Small intestine (tissue), 7 donors: ENCODE measurements at regions not wholly inside any gene's neighbourhood (a gene's known extent, or its start where the extent isn't known, plus 50 kb on each side); places are given as distances from the start of the nearest gene placed in this dataset.

Source experiments
- DNase-seq, 2 donors: peaks; one replicate each; pipeline versions ENCODE4 v3.0.0 to v3.0.0-alpha.2; 2013
- FAIRE-seq: peaks from 2 replicates; lab custom pipeline; 2012; peaks lifted over from hg19 to GRCh38; lab: Jason Lieb, UNC
- H3K27ac ChIP-seq, 3 donors: one replicate each; pipeline ENCODE4 v1.5.1; 2013; ENCODE audit warnings: low read length in 2 of 3, mild to moderate bottlenecking in 2 of 3, control low read depth in 1 of 3, inconsistent platforms in 1 of 3, low read depth in 1 of 3, moderate library complexity in 1 of 3
- H3K27me3 ChIP-seq, 3 donors: one replicate each; pipeline ENCODE4 v1.6.1; 2013; ENCODE audit warnings: low read length in 3 of 3, inconsistent platforms in 1 of 3; ENCODE audit not compliant: control insufficient read depth in 3 of 3, insufficient read depth in 3 of 3
- H3K36me3 ChIP-seq, 3 donors: one replicate each; pipeline ENCODE4 v1.6.1; 2013; ENCODE audit warnings: low read length in 3 of 3, inconsistent platforms in 1 of 3, low read depth in 1 of 3, mild to moderate bottlenecking in 1 of 3, moderate library complexity in 1 of 3; ENCODE audit not compliant: control insufficient read depth in 3 of 3, insufficient read depth in 2 of 3
- H3K4me1 ChIP-seq, 3 donors: one replicate each; pipeline ENCODE4 v1.6.1; 2013; ENCODE audit warnings: low read length in 2 of 3, inconsistent platforms in 1 of 3, low read depth in 1 of 3, mild to moderate bottlenecking in 1 of 3, moderate library complexity in 1 of 3; ENCODE audit not compliant: control insufficient read depth in 3 of 3, insufficient read depth in 2 of 3
- H3K4me3 ChIP-seq, 3 donors: one replicate each; pipeline ENCODE4 v1.5.1; 2013; ENCODE audit warnings: low read length in 3 of 3, control low read depth in 1 of 3, inconsistent platforms in 1 of 3, low read depth in 1 of 3, mild to moderate bottlenecking in 1 of 3, moderate library complexity in 1 of 3
- H3K9me3 ChIP-seq, 2 donors: one replicate each; pipeline ENCODE4 v1.6.1; 2013; ENCODE audit warnings: low read depth in 1 of 2, low read length in 1 of 2; ENCODE audit not compliant: control insufficient read depth in 2 of 2, insufficient read depth in 1 of 2
- WGBS, 3 donors: extraction: QIAGEN DNeasy Blood & Tissue Kit; methylation state at CpG; one replicate each; pipeline ENCODE4 v1.1.7; 2013; 5-methylcytosine and 5-hydroxymethylcytosine counted together
- donor health status: healthy with polysubstance abuse.
- donor health status: control.
- donor health status: control.
- donor health status: Bipolar disorder and iron deficiency.
- donor health status: healthy.

DNA sequence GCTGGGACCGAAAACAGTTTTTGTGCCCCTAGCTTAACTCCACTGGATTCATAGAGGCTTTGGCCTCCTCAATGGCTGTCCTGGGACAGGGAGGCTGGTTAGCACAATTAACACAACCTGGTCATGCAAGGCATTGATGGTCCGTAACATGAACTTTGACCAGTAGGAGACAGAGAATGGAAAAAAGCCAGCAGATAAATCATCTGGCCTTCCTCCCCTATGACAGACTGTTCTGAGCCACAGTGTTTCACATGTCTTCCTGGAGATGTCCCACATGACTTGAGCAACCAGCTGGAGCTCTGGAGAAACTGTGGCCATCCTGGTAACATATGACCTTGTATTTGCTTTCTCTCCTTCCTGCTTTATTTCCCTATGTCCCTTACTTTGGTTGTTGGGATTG, 244.2 kb downstream of the UQCRFS1 start:
- 59 to 78% (median 66%) methylated on average over 2 of the region's 2 CpGs for WGBS, 3 donors
- no peak for FAIRE-seq

DNA sequence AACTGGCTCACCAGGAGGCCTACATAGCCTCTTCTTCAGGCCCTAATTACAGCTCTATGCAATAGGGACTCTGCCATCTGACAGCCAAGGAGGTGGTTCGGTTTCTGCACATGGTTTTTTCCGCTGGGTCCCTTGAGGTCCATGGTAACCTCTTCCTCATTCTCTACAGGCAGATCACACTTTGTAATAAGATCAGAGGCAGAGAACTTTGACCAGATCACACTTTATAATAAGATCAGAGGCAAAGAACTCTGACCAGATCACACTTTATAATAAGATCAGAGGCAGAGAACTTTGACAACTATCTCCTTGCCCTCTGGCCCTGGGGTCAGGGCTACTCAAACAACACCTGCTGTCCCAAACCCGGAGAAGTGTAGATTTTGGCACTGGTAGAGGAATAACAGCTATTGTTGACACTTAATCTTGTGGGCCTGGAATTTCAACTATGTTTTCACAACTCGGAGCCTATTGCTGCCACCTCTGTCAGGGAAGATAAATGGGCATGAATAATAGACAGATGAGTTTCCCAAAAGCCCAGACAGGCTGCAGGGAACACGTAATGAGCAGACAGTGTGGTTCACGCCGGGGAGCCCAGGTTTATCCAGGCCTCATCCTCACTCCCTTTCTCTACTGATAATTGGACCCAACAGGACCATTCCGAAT, 246.1 kb downstream of the UQCRFS1 start:
- H3K4me3 ChIP-seq, result no peak overlapping the region
- no peaks in the 10 kb centered on the region for H3K36me3 ChIP-seq
- H3K27me3 ChIP-seq, result peaks cover 0 to 2% (median 0%) of the 10 kb centered on the region in 3 donors
- 49 to 62% (median 51%) methylated on average over 8 of the region's 8 CpGs for WGBS, 3 donors
- no peak overlapping the region for H3K27ac ChIP-seq
- no peaks in the 10 kb centered on the region for H3K9me3 ChIP-seq
- H3K4me1 ChIP-seq, result no peaks in the 10 kb centered on the region
- no peak for FAIRE-seq
- DNase-seq, result no peak

More for the DNA sequence above, 244.2 kb downstream of the UQCRFS1 start:
- no peak for DNase-seq
- peaks cover 0 to 2% (median 0%) of the 10 kb centered on the region in 3 donors for H3K27me3 ChIP-seq
- H3K9me3 ChIP-seq, result no peaks in the 10 kb centered on the region
- H3K4me3 ChIP-seq, result no peak overlapping the region
- no peaks in the 10 kb centered on the region for H3K4me1 ChIP-seq
- H3K36me3 ChIP-seq, result no peaks in the 10 kb centered on the region
- no peak overlapping the region for H3K27ac ChIP-seq

DNA sequence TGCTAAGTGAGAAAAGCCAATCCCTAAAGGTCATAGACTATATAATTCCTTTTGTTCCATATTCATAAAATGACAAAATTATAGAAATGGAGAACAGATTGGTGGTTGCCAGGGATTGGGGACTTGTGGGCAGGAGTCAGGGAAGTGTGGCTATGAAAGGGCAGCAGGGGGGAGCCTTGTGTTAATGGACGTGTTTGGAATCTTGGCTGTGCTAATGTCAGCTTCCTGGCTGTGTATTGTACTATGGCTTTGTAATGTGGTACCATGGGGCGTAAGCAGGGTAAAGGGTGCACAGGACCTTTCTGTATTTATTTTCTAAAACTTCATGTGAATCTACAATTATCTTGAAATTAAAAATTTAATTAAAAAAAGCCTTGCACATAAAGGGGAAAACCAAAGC, 248.5 kb downstream of the UQCRFS1 start:
- Histone ChIP-seq H3K27ac (no peak overlapping the region), H3K27me3 (no peaks in the 10 kb centered on the region), H3K4me3 (no peak overlapping the region), H3K36me3 (no peaks in the 10 kb centered on the region), H3K4me1 (no peaks in the 10 kb centered on the region), H3K9me3 (no peaks in the 10 kb centered on the region)
- DNase-seq, result no peak
- FAIRE-seq, result no peak
- WGBS, 3 donors, result 74 to 88% (median 74%) methylated on average over 2 of the region's 2 CpGs

DNA sequence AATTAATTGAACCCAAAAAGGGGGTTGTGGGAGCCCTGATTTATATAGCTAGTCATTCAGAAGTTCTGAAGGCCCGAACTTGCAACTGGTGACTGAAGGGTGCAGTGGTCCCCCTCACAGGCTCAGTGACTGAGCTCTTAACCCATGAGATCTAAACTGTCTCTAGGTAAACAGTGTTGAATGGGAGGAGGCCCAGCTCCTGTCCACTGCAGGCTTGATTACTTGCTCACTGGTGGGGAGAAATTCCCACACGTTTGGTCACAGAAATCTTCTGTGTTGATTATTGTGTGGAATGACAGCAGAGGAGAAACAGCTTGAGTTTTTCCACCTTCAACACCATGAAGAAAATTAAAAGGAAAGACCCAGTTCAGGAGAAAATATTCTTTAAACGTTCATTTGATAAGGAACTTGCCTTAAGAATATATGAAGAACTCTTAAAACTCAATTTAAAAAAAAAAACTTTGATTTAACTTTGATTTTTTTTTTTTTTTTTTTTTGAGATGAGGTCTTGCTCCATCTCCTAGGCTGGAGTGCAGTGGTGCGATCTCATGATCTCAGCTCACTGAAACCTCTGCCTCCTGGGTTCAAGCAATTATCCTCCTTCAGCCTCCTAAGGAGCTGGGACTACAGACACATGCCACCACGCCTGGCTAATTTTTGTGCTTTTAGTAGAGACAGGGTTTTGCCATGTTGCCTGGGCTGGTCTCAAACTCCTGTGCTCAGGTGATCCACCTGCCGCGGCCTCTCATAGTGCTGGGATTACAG, 249.3 kb downstream of the UQCRFS1 start:
- Histone ChIP-seq H3K27me3 (no peaks in the 10 kb centered on the region), H3K4me3 (no peak overlapping the region), H3K27ac (no peak overlapping the region), H3K9me3 (no peaks in the 10 kb centered on the region), H3K36me3 (no peaks in the 10 kb centered on the region), H3K4me1 (no peaks in the 10 kb centered on the region)
- 76 to 87% (median 80%) methylated on average over 7 of the region's 7 CpGs for WGBS, 3 donors
- no peak for FAIRE-seq
- DNase-seq, result no peak

DNA sequence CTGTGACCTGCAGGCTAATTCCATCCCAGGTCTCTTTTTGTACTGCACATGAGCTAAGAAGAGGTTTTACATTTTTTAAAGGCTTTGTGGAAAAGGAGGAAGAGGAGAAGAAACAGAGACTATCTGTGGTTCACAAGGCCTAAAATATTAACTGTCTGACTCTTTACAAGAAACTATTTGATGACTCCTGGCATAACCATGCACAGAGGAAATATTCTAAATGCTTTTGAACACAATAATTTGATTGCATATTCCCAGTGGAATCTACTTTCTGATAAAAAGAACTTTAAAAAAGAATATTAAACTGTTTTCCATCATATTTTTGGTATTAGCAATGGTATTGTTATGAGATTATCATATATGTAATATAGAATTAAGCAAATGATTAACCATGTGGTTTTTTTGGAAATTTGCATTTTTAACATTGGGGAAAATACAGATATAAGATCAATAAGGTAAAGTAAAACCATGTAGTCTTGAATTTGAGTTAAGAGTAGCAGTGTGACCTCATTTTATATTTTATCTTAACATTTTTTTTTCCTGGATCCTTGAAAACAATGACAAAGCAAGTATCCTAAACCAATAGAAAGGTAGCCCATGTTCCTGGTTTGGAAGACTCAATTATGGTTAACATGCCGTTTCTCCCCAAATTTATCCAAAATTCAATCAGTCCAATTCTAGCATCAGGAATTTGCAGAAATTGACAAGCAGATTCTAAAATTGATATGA, 251.0 kb downstream of the UQCRFS1 start:
- DNase-seq (no peak), FAIRE-seq (no peak)
- Histone ChIP-seq H3K4me3 (no peak overlapping the region), H3K9me3 (no peaks in the 10 kb centered on the region), H3K36me3 (no peaks in the 10 kb centered on the region), H3K27ac (no peak overlapping the region), H3K4me1 (no peaks in the 10 kb centered on the region), H3K27me3 (no peaks in the 10 kb centered on the region)
- WGBS, 3 donors, result 83 to 93% (median 88%) methylated on average over 1 of the region's 1 CpG

DNA sequence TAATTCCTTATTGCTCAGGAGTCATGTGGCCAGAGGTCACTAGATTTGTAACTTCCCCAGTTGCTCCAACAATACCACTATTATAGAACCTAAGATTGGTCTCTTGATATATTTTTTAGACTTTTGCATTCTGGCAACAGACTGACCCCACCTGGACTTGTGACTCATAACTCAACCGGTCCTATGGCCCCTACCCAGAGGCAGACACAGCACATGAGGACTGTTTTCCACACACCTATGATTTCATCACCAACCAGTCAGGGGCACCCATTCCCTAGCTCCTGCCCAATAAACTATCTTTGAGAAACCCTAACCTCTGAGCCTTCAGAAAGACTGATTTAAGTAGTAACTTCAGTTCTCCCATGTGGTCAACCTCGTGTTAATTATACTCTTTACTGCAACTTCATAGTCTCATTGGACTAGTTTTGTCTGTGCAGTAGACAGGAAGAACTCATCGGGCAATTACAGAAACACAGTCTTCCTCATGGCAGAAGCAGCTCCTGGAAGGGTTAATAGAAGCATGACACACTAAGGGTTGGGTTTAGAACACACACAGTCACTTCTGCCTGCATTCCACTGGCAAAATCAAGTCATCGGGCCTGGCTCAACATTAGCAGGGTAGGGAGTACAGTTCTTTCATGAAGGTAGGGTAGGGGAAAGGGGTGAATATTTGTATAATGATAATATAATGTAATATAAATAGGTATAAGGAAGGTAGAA, 251.8 kb downstream of the UQCRFS1 start:
- H3K27ac ChIP-seq, result no peak overlapping the region
- no peak for FAIRE-seq
- WGBS, 3 donors, result 63 to 76% (median 69%) methylated on average over 4 of the region's 4 CpGs

DNA sequence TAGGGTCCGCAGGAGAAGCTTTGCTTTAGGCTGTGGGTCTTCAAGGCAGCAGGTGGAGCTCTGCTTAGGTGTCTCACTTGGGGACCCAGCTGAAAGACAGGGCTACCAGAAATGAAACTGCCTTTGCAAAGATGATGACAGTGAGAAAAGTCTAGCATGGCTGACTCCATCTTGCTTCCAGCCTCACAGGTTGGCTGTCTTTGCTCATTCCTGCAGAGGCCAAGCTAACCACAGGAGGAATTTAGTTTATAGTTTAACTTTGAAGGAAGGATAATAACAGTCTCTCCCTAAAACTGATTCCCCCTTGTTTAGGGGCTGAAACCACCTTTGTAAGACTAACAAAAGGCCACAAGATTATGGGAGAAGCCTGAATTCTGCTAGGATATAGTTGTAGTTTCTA, 252.4 kb downstream of the UQCRFS1 start:
- no peaks in the 10 kb centered on the region for H3K27me3 ChIP-seq
- H3K9me3 ChIP-seq, result no peaks in the 10 kb centered on the region
- no peak overlapping the region for H3K27ac ChIP-seq
- H3K4me3 ChIP-seq, result no peak overlapping the region
- no peak for FAIRE-seq
- H3K36me3 ChIP-seq, result no peaks in the 10 kb centered on the region
- no peak for DNase-seq
- no peaks in the 10 kb centered on the region for H3K4me1 ChIP-seq
- 86 to 100% (median 90%) methylated on average over 1 of the region's 1 CpG for WGBS, 3 donors

More for the DNA sequence above, 251.8 kb downstream of the UQCRFS1 start:
- H3K27me3 ChIP-seq, result no peaks in the 10 kb centered on the region
- no peaks in the 10 kb centered on the region for H3K36me3 ChIP-seq
- no peak for DNase-seq
- no peaks in the 10 kb centered on the region for H3K4me1 ChIP-seq
- H3K4me3 ChIP-seq, result no peak overlapping the region
- no peaks in the 10 kb centered on the region for H3K9me3 ChIP-seq

DNA sequence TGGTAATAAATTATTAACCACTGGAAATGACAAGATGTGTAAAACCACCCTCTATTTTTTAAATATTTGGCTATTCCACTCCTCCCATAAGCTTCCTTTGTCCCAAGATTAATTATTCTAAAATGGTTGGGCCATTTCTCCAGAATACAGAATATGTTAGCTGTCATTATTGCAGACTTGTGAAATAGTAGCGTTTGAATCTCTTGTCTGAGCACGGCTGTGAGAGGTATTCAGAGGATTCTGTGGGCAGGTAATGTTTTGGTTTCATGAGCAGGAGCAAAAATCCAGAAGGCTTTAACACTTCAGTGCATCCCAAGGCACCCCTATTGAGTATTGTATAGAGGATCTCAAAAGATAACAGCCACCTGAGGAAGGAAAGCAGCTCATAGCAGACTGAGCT, 256.0 kb downstream of the UQCRFS1 start:
- no peak for FAIRE-seq
- no peaks in the 10 kb centered on the region for H3K36me3 ChIP-seq
- no peaks in the 10 kb centered on the region for H3K9me3 ChIP-seq
- H3K27ac ChIP-seq, result no peak overlapping the region
- H3K4me1 ChIP-seq, result no peaks in the 10 kb centered on the region
- WGBS, 3 donors, result 64 to 84% (median 77%) methylated on average over 2 of the region's 2 CpGs
- H3K4me3 ChIP-seq, result no peak overlapping the region
- DNase-seq, result no peak
- no peaks in the 10 kb centered on the region for H3K27me3 ChIP-seq
